GM21737 (cell line): ENCODE measurements at regions not wholly inside any gene's neighbourhood (a gene's known extent, or its start where the extent isn't known, plus 50 kb on each side); places are given as distances from the start of the nearest gene placed in this dataset.
"Not testable (repeated sequence)": the region's sequence is repeated elsewhere in the genome, so short reads cannot be mapped to it uniquely, and the experiment has no call there.

Experiments
- ATAC-seq: cut with Tn5 transposase; IDR thresholded peaks from one replicate; pipeline ENCODE4 v1.9.1; 2021; ENCODE audit warnings: mild to moderate bottlenecking, moderate library complexity; ENCODE audit not compliant: unreplicated experiment

GRCh38 chr5:131005963-131006684 lies 158.9 kb downstream of the HINT1 start:
- ATAC-seq: no peak

GRCh38 chr5:131001507-131001906 lies 163.5 kb downstream of the HINT1 start:
- no peak for ATAC-seq

- no peak for ATAC-seq
Observed at GRCh38 chr5:131000289-131000688, 164.8 kb downstream of the HINT1 start.

- ATAC-seq: not testable (repeated sequence)
Observed at GRCh38 chr5:130996720-130997119, 168.3 kb downstream of the HINT1 start.

GRCh38 chr5:130995851-130996250 lies 169.2 kb downstream of the HINT1 start:
- no peak for ATAC-seq

GRCh38 chr5:130995254-130995515 lies 169.9 kb downstream of the HINT1 start:
- ATAC-seq: no peak

GRCh38 chr5:130994496-130995253 lies 170.4 kb downstream of the HINT1 start:
- no peak for ATAC-seq

DNA sequence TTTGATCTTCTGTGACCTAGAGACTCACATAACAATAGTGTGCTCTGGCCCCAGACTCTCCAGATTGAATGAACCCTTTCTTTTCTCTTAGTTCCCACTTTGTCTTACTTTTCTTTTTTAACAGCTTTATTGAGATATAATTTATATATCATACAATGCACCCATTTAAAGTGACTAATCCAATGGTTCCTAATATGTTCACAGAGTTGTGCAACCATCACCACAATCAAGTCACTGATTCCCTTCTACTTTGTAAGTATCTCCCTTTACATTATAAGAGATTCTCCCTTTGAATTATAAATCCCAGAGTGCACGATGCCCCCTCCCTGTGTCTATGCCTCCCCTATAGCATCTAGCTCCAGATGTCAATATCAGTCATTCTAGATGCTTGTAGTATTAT lies 172.4 kb downstream of the HINT1 start:
- no peak for ATAC-seq

GRCh38 chr5:130992095-130992494 lies 173.0 kb downstream of the HINT1 start:
- no peak for ATAC-seq

GRCh38 chr5:130985776-130986175 lies 179.3 kb downstream of the HINT1 start:
- ATAC-seq: no peak

GRCh38 chr5:130981663-130982062 lies 183.4 kb downstream of the HINT1 start:
- ATAC-seq: no peak

- no peak for ATAC-seq
Observed at GRCh38 chr5:130978475-130978874, 186.6 kb downstream of the HINT1 start.

- ATAC-seq: no peak
Observed at GRCh38 chr5:130976493-130976892, 188.6 kb downstream of the HINT1 start.

DNA sequence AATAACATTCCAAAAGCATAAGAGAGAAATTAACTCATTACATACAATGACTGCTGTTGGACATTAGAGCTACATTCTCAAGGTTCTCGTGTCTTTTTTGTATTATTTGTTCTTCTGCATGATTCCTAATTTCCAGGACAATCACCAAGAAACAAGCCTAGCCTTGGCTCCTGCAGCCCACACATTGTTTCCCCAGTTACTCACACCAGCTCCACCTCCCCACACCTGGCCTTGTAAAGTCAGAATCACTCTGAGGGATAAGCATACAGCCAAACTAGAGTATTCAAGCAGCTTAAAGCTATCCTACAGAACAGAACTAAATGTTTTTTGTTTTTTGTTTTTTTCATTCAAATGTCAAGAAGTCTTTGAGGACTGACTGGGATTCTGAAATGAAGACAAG lies 189.2 kb downstream of the HINT1 start:
- no peak for ATAC-seq

- ATAC-seq: no peak
Observed at GRCh38 chr5:130975299-130975698, 189.8 kb downstream of the HINT1 start.

DNA sequence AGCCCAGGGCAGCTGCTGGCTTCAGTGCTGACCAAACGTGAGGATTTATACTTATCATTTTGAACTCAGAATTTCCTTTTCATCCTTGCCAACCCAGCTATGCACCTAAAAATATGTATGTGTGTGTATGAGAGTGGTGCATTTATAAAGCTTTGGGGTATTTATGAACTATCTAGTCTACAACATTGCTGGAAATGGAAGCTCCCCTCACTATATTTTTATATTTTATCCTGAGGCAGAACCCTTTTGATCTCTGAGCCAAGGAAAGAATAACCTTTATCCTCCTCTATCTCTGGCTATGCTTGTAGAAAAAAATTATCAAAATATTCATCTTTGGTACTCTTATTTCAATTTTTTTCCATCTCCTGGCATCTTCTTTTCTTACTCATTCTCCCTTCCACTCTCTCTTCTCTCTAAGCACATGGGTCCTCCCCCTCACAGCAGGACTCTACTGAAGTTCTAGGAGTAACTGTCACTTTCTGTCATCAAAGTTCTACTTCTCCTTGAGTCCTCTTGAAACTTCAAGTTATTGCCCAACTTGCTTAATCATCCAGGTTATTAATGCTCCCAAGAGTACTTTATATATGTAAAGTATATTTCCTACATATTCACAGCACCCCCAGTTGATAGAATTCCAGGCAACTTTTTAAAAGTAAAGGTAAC lies 190.9 kb downstream of the HINT1 start:
- no peak for ATAC-seq

DNA sequence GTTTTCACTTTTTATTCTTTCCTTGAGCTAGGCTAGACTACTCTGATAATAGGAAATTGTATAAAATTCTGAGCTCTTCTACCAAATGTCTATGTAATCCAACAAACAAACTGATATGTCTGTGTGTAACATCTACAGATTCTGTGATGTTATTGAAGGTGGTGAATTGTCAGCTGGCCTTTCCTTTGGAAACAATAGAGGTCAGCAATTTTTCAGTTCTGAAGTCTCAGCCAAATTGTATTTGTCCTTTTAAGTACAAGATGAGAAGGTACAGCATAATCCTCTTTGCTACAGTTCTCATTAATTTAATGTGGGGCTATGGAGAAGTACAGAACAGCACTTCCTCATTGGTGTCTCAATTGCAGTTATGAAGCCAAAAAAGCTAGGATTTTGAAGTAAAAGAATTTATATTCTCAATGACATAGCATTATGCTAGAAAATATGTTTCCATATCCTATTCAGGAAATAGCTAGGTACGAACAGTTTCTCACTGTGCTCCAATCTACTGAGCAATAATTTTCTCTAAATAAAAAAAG lies 198.0 kb downstream of the HINT1 start:
- ATAC-seq: no peak

- ATAC-seq: no peak
Observed at GRCh38 chr5:130965920-130966319, 199.1 kb downstream of the HINT1 start.

DNA sequence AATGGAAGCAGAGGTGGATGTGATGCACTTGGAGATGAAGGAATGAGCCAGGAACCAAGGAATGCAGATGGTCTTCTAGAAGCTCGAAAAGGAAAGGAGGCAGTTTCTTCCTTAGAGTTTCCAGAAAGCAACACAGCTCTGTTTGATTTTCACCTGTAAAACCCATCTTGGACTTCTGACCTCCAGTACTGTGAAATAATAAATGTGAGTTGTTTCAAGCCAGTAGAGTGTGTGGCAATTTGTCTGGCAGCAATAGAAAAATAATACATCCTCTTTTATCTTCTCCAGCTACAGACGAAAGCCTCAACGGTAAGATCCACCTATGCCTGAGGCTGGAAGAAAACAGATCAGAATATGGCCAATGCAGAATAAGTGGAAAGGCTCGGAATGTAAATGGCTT lies 199.7 kb downstream of the HINT1 start:
- ATAC-seq: no peak

GRCh38 chr5:130964231-130965202 lies 200.5 kb downstream of the HINT1 start:
- no peak for ATAC-seq

GRCh38 chr5:130963798-130964197 lies 201.3 kb downstream of the HINT1 start:
- ATAC-seq: no peak
